GM19452 (cell line): ENCODE measurements at regions not wholly inside any gene's neighbourhood (a gene's known extent, or its start where the extent isn't known, plus 50 kb on each side); places are given as distances from the start of the nearest gene placed in this dataset.

ENCODE experiments used
- ATAC-seq: cut with Tn5 transposase; IDR thresholded peaks from one replicate; pipeline ENCODE4 v1.9.1; 2021; ENCODE audit not compliant: unreplicated experiment

- ATAC-seq, result no peak
These were observed 84.1 kb upstream of the LINGO1 start for GRCh38 chr15:77716632-77717332.

GRCh38 chr15:77715860-77716259, 83.1 kb upstream of the LINGO1 start:
- ATAC-seq, result no peak

DNA sequence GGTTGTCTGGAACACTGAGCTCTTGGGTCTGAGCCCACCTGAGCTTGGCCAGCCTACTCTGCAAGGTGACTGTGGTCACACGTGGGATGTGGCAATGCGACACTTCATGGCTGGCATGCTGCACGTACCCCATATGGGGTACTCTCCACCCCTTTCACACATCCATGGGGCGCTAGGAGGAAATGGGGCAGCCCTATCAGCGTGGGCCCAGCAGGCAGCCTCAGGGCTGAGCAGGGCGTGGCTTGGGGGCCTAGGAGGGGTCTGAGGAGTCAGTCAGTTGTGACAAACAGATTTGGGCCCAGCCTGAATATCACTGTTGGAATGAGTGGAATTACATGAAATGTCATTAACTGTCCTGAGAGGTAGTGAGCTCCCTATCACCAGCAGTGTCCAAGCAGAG, 82.3 kb upstream of the LINGO1 start:
- no peak for ATAC-seq

DNA sequence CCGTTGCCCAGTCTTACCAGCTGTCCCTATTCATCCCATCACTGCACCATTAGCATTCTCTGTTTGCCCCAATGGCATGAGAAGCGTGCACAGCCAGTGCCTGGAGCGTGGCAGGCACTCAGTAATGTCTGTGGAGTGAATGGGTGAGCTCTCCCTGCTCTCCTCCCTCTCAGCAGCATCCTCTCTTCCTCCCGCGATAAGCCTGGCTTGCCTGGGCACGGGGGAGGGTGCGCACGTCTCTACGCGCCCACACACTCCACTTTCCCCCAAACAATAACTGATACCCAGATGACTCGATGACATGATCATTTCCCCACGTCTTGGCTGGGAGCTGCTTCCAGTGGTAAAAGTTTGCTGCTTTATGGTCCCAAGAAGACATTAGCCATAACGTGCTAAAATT, 81.8 kb upstream of the LINGO1 start:
- no peak for ATAC-seq

DNA sequence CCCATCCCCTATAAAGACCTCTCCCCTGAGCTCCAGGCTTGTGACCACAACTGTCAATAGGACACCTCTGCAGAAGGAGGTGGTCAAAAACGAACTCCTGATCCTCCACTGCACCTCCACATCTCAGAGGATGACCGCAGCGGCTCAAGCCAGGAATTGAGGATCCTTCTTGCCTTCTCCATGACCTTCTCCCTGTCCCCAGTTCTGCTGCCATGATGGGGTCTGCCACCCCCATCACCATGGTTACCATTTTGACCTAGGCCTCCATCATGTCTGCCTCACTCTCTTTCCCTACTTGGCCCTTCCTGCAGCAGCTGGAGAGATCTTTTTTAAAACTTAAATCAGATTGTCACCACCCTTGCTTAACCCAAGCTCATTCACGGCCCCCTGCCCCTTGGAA, 81.3 kb upstream of the LINGO1 start:
- no peak for ATAC-seq

DNA sequence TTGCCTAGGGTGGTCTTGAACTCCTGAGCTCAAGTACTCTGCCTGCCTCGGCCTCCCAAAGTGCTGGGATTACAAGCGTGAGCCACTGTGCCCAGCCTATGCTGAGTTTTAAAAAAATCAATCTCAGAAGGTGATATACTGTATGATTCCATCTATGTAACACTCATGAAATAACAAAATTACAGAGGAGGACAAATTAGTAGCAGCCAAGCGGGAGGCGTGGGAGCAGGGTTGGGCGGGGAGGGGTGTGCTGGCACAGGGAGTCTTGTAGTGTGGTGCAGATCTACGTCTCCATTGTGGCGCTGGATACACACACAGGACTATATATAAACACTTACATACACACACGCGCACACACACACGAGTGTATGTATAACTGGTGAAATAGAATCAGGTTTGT, 80.6 kb upstream of the LINGO1 start:
- no peak for ATAC-seq

DNA sequence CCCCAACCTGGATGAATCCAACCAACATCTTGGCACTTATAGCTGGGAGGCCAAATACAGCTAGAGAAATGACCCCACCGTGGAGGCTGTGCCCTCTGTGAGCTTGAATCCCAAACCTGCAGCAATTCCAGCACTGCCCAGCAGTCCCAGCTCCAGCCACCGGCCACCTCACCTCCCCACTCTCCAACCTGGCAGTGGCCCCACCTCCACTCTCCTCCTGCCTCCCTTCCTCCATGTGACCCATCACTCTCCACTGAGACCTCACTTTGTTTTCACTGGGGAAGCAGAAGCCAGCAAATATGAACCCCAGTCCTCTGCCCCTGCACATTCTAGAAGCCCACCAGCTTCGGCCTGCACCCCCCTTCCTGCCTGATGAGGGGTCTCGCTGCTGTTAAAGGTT, 79.7 kb upstream of the LINGO1 start:
- no peak for ATAC-seq

DNA sequence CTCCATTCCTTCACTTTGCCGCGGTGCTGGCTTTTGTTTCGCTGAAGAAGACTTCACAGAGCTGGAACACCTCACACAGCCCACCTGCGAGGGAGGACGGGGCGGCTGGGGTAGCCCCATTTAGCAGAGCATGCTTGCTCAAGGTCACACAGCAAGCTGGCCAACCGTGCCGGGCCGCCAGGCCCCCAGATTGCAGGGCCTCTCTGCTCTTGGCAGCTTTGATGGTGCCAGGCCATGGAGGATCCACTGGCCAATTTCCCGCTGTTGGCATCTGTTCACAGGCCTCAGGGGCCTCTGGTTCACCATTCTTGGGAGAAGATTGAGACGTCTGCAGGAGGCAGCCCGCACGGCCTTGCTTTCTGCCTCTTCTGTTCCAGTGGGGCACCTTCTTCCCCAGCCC, 77.9 kb upstream of the LINGO1 start:
- no peak for ATAC-seq

DNA sequence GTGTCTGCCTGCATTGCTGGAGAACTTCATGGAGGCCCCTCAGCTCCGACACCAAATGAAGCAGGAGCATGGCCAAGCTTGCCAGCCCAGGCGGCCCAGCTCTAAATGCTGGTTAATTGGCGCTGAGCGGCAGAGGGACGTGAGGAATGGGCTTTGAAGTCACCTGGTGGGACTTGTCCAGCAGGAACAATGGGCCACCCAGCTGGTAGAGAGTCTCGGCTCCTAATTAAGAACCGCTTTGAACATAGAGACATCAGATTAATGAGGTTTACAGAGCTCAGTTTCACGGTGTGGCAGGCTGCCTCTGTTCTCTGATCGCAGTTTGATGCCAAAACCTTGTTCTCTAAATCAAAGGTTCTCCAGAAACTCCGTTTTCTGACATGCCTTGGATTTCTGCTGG, 77.5 kb upstream of the LINGO1 start:
- no peak for ATAC-seq

- no peak for ATAC-seq
These were observed 76.6 kb upstream of the LINGO1 start for GRCh38 chr15:77709135-77709886.

DNA sequence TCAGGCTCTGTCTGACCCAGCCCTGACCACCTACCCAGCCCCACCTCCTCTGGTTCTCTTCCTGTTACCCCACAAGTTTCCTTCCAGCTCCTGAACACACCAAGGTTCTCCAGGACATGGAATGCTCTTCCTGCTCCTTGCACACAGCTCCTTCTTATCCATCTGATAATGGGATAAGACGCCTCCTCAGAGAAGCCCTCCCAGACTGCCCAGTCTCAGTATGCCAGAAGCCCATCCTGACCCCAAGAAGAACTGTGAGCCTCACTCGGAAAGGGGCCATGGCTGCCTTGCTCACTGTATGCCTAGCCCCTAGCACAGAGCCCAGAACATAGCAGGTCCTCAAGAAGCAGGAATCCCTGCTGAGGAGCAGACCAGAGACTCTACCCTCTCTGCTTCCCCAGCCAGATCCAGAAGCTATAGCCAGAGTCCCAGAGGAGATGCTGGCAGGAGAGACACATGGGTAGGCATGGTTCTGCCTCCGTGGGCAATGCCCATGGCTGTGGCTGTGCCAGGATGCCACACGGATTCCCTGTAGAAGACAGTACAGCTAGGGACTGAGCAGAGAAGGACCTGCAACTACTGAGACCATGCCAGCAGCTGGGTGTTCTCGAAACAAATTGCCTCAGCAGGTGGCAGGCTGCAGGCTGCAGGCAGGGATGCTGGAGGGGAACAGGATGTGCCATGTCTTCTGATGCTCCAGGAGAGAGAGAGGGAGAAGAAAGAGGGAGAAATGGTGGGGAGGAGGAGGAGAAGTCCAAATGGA, 74.0 kb upstream of the LINGO1 start:
- no peak for ATAC-seq

DNA sequence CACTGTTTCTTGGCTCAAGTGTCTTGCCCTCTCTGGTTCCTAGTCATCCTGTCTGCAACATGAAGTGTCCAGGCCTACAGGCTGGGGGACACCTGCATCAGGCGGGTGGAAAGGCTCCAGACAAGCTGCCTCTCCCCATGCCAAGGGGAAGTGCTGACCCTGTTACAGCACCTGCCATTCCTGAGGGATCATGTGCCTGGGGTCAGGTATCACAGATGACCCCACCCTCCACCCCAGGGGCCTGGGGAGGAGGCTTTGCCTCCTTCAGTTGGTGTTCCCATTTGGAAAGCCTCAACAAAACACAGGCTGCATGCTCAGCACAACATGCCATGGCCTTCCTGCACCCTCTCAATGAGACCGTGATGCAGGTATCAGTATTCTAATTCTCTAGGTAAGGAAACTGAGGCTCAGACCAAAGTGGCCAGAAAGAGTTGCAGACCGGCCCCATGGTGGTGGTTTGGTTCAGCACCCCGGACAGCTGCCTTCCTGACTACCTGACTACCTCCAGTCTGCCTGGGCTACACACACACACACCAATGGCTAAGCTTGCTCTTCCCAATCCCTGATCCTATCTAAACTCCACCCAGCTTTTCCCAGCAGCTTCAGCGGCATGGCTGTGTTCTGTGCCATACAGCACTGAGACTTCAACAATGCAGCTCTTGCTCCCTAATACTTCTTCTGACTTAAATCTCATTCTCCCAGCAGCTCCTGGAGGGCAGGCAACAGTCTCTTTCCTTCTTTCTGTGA, 69.7 kb upstream of the LINGO1 start:
- no peak for ATAC-seq

- no peak for ATAC-seq
These were observed 65.8 kb upstream of the LINGO1 start for GRCh38 chr15:77698481-77698880.

DNA sequence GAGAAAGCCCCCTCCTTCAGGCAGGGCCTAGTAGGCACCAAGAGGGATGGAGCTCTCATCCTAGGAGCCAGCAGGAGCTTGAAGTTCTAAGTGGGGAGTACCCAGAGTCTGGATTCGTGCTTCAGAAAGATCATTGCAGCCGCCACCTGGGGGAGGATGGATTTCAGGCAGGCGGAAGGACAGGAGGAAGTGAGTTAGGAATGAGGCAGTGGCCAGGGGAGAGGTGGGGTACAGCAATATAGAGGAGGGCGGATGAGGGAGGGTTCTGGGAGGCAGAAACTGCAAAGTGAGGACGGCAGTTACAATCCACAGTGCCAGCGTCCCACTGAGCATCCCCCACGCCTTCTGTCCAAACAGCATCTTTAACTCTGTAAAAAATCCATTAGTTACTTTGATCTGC, 65.2 kb upstream of the LINGO1 start:
- ATAC-seq, result no peak

GRCh38 chr15:77696871-77697270, 64.2 kb upstream of the LINGO1 start:
- no peak for ATAC-seq

GRCh38 chr15:77695961-77696582, 63.4 kb upstream of the LINGO1 start:
- ATAC-seq, result no peak

GRCh38 chr15:77695548-77695947, 62.8 kb upstream of the LINGO1 start:
- no peak for ATAC-seq

- ATAC-seq, result no peak
These were observed 60.9 kb upstream of the LINGO1 start for GRCh38 chr15:77693576-77693975.

DNA sequence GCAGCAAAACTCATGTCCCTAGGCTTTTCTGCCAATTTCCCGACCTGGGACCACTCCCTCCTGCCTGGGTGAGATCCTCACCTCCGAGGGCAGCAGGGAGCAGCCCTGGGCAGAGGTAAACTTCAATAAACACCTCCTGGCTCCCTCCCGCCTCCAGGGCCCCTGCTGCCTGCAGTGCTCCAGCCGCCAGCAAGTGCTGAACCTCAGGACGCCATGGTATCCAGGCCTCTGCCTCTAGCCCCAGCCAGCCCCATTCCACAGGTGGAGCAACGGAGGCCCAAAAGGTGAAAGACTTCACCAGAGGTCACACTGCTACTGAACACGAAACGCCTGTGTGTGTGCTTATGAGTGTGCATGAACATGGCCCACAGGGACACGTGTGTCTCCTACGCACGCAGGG, 59.9 kb upstream of the LINGO1 start:
- no peak for ATAC-seq

- no peak for ATAC-seq
These were observed 58.9 kb upstream of the LINGO1 start for GRCh38 chr15:77691607-77692006.

DNA sequence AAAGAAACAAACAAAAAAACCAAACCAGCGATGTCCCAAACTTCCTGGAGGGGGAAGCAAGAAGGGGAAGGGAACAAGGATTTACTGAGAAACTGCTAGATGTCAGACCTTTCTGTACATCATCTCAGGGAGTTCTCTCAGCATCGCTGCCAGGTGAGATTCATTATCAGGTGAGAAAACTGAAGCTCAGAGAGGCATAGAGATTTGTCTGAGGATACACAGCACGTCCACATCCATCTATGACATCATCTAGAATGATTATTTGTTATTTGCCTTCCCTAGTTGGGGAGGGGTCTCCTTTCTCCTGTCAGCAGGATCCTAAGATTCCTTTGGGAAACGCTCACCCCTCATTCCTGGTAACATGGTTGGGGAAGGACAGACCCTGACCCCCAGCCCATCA, 57.1 kb upstream of the LINGO1 start:
- no peak for ATAC-seq
